GM19438 (cell line): ENCODE measurements at regions not wholly inside any gene's neighbourhood (a gene's known extent, or its start where the extent isn't known, plus 50 kb on each side); places are given as distances from the start of the nearest gene placed in this dataset.
A peak's percentile ranks its signal among the peaks of the same experiment; 100 is the strongest.

Source experiments
- ATAC-seq: cut with Tn5 transposase; IDR thresholded peaks from one replicate; pipeline ENCODE4 v1.9.1; 2021; ENCODE audit warnings: low read depth; ENCODE audit not compliant: unreplicated experiment

DNA sequence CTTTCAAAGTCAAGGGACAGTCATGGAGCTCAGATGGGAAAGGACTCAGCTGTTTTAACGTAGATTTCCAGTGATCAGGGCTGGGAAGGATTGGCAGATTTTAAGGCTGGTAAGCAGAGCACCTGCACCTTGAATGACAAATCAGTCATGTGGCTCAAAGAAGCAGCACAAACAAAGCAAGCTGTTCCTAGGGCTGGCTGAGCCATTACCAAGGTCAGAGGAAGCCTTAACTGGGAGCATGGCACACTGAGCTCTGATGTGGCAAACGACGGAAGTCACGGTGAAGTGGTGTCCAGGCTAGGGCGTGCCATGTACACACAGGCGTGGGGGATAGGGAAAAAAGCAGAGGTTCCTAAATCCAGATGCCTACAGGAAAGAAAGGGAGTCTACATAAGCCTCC, 84.6 kb upstream of the PFN2 start:
- ATAC-seq: no peak

DNA sequence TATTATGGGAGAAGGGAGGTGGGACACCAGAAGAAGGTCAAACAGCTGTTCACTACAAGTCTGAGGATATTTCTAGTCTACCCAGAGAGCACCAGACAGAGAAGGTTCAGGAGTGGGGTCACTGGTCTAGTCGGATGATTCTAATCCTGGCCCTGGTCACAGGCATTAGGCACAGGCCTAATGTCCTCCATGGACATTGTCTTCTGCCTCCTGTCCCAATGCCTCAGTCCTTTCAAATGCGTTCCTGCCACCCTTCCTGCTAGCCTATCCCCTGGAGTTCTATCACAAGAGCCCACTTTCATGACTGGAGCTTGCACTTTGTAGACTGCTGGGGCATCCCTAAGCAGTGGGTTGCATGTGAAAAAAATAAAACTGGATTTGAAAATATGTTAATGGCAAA, 83.9 kb upstream of the PFN2 start:
- no peak for ATAC-seq

DNA sequence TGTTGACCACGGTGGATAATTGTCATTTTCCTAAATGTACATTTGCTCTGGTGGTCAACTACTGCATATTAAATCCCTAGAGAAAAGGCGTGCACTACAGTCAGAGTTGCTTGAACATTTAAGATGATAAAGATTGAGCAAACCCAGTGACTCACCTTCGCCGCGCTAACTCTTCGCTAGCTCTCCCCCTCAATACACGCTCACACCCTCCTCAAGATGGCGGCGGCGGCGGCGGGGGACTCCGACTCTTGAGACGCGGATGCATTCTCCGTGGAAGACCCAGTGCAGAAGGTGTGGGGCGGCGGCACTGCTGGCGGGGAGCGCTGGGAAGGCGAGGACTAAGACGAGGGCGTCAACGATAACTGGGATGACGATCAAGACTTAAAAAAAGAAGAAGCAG, 79.8 kb upstream of the PFN2 start:
- ATAC-seq: no peak

DNA sequence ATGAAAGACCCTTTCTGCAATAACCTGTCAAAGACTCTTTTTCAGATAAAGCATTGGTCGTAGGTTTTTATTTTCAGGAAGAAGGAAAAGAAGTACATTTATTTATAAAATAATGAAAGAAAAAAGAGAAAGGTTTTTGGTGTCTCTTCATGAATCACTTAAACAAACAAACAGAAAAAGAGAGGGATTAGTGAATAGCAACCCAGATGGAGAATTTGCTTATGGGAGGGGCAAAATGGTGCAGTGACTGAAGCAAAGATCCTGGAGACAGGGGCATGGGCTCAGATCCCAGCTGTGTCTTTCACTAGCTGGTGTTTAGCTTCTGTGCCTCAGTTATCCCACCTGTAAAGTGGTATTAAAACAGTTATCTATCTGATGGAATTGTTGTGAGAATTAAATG, 78.6 kb upstream of the PFN2 start:
- no peak for ATAC-seq

DNA sequence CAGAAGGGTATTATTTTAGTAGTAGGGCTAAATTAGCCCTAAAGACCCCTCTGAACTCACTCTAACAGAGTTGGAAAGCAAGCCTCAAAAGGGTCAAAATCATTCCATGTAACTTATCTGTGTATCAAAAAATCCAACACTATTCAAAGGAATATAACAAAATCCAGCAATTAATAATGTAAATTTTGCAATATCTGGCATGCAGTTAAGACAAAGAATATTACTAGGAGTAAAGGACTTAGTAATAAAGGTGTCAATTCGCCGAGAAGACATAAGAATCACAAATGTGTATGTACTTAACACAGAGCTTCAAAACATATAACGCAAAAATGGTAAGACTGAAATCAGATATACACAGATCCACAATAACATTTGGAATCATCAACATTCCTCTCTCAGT, 71.2 kb upstream of the PFN2 start:
- ATAC-seq: no peak

DNA sequence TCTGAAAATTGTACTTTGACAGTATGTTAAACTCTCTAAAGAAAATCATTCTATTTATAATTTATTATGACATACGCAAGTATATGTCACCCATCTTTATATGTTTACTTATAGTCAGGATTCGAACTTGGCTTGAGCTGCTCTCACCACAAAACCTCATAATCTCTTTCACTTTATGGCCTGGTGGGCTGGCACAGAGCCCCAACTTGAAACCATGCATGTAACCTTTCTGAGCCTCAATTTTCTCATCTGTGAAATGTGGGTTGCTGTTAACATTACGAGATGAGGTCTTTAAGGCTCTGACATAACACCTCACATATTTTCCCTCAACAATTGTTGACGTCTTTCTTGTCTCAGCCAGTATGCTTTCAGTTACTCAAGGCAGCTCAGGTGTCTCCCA, 69.4 kb upstream of the PFN2 start:
- no peak for ATAC-seq

DNA sequence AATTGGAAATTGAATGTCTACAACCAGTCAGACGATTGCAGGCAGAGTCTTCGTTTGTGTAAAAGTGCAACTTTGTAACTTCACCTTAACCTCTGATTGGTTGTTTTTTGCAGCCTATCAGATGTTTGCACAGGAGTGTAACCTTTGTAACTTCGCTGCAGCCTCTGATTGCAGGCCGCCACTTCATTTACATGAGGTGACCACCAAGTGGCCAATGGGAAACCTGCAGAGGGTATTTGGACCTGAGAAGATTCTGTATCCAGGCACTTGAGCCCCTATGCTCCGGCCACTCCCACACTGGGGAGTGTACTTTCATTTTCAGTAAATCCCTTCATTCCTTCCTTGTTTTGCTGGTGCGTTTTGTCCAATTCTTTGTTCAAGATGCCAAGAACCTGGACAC, 68.1 kb upstream of the PFN2 start:
- ATAC-seq: no peak

DNA sequence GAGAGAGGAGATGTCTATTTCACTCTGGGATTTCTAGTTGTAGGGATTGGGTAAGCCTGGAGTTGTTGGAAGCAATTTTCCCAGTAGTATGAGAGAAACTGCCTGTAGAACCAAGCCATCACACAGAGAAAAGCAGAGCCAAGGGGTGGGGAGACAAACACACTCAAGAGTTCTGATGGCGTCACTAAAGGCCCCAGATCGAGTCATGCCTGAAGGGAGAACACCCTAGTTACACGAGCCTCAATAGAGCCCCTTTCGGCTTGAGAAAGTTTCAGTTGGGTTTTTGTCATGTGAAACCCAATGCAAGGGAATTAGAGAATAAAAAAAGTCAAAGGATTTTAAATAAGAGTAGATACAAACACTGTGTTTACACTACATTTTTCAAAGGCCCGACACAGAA, 66.1 kb upstream of the PFN2 start:
- no peak for ATAC-seq

DNA sequence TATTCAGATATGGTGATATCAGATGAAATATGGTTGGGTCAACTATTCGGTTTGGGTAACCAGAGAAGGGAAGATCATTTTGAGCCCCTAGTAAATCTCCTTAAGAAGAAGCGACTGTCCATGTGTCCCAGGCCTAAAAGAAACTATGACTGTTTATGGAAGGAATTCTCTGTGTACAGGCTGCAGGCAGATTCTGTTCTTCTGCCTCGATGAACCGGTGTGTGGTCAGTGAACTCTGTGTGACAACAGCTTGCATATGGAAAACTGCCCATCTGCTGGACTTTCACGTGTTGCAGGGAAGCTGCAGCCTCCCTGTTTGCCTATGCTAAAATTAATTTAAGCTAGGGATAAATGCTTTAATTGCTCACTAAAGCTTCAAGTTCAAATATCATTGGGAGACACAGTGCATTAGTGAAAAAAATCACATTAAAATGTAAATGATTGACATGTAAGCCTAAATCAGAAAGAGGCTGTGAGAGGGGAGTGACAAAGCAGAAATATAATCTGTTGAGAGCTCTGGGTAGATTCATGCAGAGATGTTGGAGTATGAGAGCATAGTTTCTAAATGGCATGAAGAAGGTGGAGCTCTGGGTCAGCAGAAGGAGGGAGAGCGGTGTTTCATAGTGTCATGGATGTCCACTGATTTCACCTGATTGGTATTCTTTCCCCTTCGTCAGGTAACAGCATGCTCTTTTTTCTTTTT, 65.4 kb upstream of the PFN2 start:
- ATAC-seq: no peak

DNA sequence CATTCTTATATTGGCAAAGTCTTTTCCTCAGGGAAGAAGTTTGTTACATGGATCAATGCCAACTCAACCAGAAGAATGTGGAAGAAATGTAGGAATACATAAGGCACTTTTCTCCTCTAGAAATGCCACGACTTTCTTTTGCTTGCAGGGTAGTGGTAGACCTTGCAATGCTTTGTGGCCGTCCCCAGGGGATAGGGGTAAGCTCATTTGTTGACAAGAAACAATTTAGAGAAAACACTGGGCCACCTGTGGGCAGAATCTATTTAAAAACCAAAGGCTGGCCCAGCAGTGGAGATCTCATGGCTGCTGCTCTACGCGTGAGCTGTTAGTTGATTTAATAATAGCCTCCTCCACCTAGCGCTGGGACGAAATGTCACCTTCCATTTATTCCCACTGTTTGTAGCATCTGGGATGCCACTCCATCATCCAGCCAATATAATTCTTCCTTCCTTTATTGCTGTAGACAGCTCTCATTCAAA, 64.6 kb upstream of the PFN2 start:
- no peak for ATAC-seq

DNA sequence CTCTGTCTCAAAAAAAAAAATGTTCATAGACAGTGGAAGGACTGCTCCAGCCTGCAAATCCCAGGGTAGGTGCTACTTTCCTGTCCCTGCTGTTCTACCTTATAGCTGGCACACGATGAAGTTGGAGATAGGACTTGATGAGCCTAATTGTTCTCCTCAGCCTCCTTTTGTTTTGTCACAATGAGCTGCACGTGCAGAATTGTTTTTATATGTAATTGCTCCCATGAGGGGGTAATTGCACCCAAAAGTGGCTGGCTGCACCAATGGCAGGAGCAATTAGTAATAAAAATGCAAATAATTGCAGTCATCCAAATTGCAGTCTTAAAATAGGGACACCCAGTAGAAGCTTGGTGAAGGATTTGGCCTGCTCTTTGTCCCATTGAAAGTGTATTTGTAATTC, 63.0 kb upstream of the PFN2 start:
- no peak for ATAC-seq

DNA sequence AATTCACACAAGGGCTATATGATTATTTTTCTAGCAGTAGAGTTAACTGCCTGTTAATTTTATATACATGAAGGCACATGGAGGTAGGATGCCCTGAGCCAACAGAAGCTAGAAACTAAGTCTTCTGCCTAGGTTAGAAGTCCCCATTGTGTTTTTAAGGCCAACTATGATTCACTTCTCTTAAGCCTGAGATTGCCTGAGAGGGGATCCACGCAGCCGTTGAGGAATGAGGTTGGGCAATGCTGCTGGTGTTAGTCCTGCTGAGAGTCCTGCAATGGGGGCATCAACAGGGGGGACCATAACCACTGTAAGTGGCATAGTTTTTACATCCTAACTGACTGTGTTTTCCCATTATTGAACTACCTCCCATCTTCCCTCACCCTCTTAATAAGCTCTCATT, 60.1 kb upstream of the PFN2 start:
- no peak for ATAC-seq

DNA sequence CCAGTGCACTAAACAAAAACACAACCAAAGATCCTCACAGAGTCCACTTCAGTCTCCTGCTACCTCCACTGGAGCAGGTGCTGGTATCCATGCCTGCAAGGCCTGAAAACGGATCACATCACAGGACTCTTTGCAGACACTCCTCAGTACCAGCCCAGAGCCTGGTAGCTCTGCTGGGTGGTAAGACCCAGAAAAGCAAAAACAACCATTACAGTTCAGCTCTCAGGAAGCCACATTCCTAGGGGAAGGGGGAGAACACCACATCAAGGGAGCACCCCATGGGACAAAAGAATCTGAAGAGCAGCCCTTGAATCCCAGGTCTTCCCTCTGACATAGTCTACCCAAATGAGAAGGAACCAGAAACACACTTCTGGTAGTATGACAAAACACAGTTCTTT, 52.5 kb upstream of the PFN2 start:
- no peak for ATAC-seq

DNA sequence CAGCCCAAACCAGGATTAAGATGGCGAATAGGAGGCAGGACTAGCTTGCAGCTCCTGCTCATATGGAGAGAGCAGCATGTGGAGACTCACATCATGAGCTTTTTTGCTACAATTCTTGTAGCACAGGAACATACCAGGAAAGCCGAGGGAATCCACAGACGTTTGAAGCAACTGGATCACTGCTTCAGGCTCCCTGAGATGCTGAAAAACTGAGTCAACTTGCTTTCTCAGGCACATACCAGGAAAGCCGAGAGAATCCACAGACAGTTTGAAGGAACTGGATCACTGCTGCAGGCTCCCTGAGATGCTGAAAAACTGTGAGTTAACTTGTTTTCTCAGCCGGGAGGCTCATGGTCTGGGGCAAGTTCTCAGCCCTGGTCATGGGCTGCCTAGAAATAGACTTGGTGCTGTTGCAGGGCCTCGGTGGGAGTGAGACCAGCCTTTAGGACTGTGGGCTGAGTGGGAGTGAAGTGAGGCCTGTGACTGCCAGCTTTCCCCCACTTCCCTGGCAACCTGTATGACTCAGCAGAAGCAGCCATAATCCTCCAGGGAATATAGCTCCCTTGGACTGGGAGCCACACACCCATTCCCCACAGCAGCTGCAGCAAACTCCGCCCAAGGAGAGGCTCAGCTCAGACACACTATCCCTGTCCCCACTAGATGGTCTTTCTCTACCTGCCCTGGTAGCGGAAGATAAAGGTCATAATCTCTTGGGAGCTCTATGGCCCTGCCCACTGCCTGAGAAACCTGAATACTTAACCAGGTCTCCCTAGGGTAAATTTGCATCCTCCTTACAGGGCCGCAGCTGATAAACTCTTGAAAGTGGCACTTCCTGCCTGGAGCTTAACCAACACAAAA, 51.9 kb upstream of the PFN2 start:
- peak; percentile 97 for ATAC-seq

DNA sequence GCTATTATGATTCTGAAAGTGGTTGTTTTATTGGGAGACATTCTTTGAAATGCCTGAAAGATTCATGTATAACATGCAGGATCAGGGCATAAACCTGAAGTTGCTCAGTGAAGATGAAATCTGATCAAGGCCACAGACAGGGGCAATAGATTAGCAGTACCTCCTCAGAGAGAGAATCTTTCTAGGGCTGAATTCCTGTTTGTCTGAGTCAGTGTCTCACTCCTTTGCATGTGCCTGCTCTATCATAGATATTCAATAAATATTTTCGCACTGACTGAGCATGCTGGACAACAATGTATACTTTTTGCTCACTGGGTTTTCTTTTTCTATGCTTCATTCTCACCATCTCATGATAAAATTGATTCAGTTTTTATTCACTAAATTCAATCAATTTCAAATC, 49.8 kb upstream of the PFN2 start:
- ATAC-seq: no peak
